ENCODE measurements at regions not wholly inside any gene's neighbourhood (a gene's known extent, or its start where the extent isn't known, plus 50 kb on each side); places are given as distances from the start of the nearest gene placed in this dataset.

- Histone ChIP-seq H4K20me1 (ENCODE audit: control insufficient read depth, extremely low read depth, insufficient read depth, low read length) (no peaks in the 10 kb centered on the region), H2AFZ (ENCODE audit: low read length) (no peak overlapping the region), H3K27ac (ENCODE audit: insufficient read depth, low read length) (no peak overlapping the region), H3K9ac (ENCODE audit: insufficient read depth, low read length) (no peak overlapping the region), H3K4me1 (ENCODE audit: control insufficient read depth, extremely low read depth, insufficient read depth, low read length) (peaks cover 3% of the 10 kb centered on the region), H3K27me3 (ENCODE audit: control insufficient read depth, insufficient read depth, low read length) (no peaks in the 10 kb centered on the region), H3K9me3 (ENCODE audit: control insufficient read depth, insufficient read depth, low read depth, low read length) (no peaks in the 10 kb centered on the region), H3K4me3 (replicated peaks in 1 of 4; ENCODE audit: control extremely low read depth in 1 of 4, insufficient read depth in 1 of 4, low read depth in 3 of 4, low read length in 4 of 4) (no peak overlapping the region), H3K79me2 (ENCODE audit: control insufficient read depth, insufficient read depth, low read length) (no peaks in the 10 kb centered on the region), H3K36me3 (ENCODE audit: control insufficient read depth, insufficient read depth, low read length) (no peaks in the 10 kb centered on the region), H3K4me2 (ENCODE audit: extremely low read depth, insufficient read depth, low read length) (no peak overlapping the region)
- peak in 1 of 2 donors; percentile 70 for DNase-seq (ENCODE audit: low read depth in 2 of 2)
- TF ChIP-seq CTCF (conservative IDR thresholded peaks at IDR 0.05 in 1 of 2, IDR thresholded peaks at IDR 0.05 in 1 of 2; ENCODE audit: low read depth in 1 of 2, low read length in 2 of 2) (no peak), EZH2 (IDR thresholded peaks at IDR 0.05; ENCODE audit: low read length, missing control alignments) (no peak)
These were observed 406.2 kb downstream of the MFSD1 start for GRCh38 chr3:159208050-159208449.

- no peaks in the 10 kb centered on the region for H3K36me3 ChIP-seq (ENCODE audit: control insufficient read depth, insufficient read depth, low read length)
- no peak overlapping the region for H3K27ac ChIP-seq (ENCODE audit: insufficient read depth, low read length)
- no peaks in the 10 kb centered on the region for H3K9me3 ChIP-seq (ENCODE audit: control insufficient read depth, insufficient read depth, low read depth, low read length)
- H3K27me3 ChIP-seq (ENCODE audit: control insufficient read depth, insufficient read depth, low read length) = no peaks in the 10 kb centered on the region
- no peak for DNase-seq (ENCODE audit: low read depth in 2 of 2)
- H3K79me2 ChIP-seq (ENCODE audit: control insufficient read depth, insufficient read depth, low read length) = no peaks in the 10 kb centered on the region
- H3K4me2 ChIP-seq (ENCODE audit: extremely low read depth, insufficient read depth, low read length) = no peak overlapping the region
- no peak overlapping the region for H3K9ac ChIP-seq (ENCODE audit: insufficient read depth, low read length)
- no peaks in the 10 kb centered on the region for H4K20me1 ChIP-seq (ENCODE audit: control insufficient read depth, extremely low read depth, insufficient read depth, low read length)
- H3K4me3 ChIP-seq (replicated peaks in 1 of 4; ENCODE audit: control extremely low read depth in 1 of 4, insufficient read depth in 1 of 4, low read depth in 3 of 4, low read length in 4 of 4) = no peak overlapping the region
- H3K4me1 ChIP-seq (ENCODE audit: control insufficient read depth, extremely low read depth, insufficient read depth, low read length) = peaks cover 3% of the 10 kb centered on the region
- H2AFZ ChIP-seq (ENCODE audit: low read length) = no peak overlapping the region
- no peak for TF ChIP-seq EZH2 (IDR thresholded peaks at IDR 0.05; ENCODE audit: low read length, missing control alignments)
- no peak for TF ChIP-seq CTCF (conservative IDR thresholded peaks at IDR 0.05 in 1 of 2, IDR thresholded peaks at IDR 0.05 in 1 of 2; ENCODE audit: low read depth in 1 of 2, low read length in 2 of 2)
These were observed 407.6 kb downstream of the MFSD1 start for GRCh38 chr3:159209459-159209858.

- H3K4me1 ChIP-seq (ENCODE audit: control insufficient read depth, extremely low read depth, insufficient read depth, low read length) = peaks cover 3% of the 10 kb centered on the region
- H3K9me3 ChIP-seq (ENCODE audit: control insufficient read depth, insufficient read depth, low read depth, low read length) = no peaks in the 10 kb centered on the region
- H3K27me3 ChIP-seq (ENCODE audit: control insufficient read depth, insufficient read depth, low read length) = no peaks in the 10 kb centered on the region
- H3K4me2 ChIP-seq (ENCODE audit: extremely low read depth, insufficient read depth, low read length) = no peak overlapping the region
- no peak overlapping the region for H3K27ac ChIP-seq (ENCODE audit: insufficient read depth, low read length)
- no peak overlapping the region for H3K4me3 ChIP-seq (replicated peaks in 1 of 4; ENCODE audit: control extremely low read depth in 1 of 4, insufficient read depth in 1 of 4, low read depth in 3 of 4, low read length in 4 of 4)
- H3K79me2 ChIP-seq (ENCODE audit: control insufficient read depth, insufficient read depth, low read length) = no peaks in the 10 kb centered on the region
- no peak for TF ChIP-seq CTCF (conservative IDR thresholded peaks at IDR 0.05 in 1 of 2, IDR thresholded peaks at IDR 0.05 in 1 of 2; ENCODE audit: low read depth in 1 of 2, low read length in 2 of 2)
- no peak for TF ChIP-seq EZH2 (IDR thresholded peaks at IDR 0.05; ENCODE audit: low read length, missing control alignments)
- no peak for DNase-seq (ENCODE audit: low read depth in 2 of 2)
- no peaks in the 10 kb centered on the region for H3K36me3 ChIP-seq (ENCODE audit: control insufficient read depth, insufficient read depth, low read length)
- no peaks in the 10 kb centered on the region for H4K20me1 ChIP-seq (ENCODE audit: control insufficient read depth, extremely low read depth, insufficient read depth, low read length)
- H3K9ac ChIP-seq (ENCODE audit: insufficient read depth, low read length) = no peak overlapping the region
- no peak overlapping the region for H2AFZ ChIP-seq (ENCODE audit: low read length)
These were observed 408.5 kb downstream of the MFSD1 start for GRCh38 chr3:159210336-159210735.
